GM23338 (cell line): ENCODE measurements at regions not wholly inside any gene's neighbourhood (a gene's known extent, or its start where the extent isn't known, plus 50 kb on each side); places are given as distances from the start of the nearest gene placed in this dataset.
A peak's percentile ranks its signal among the peaks of the same experiment; 100 is the strongest.

Experiments
- ATAC-seq: fragments of 200-7000 bp; cut with Tn5 transposase; 3 replicates; pipeline ENCODE4 v1.9.1; 2020
- DNase-seq: peaks from one replicate; pipeline ENCODE4 v3.0.0-alpha.2; 2015; ENCODE audit warnings: low spot score
- H2AFZ ChIP-seq: fragments of 200-600 bp; sonication (generic); 2 replicates; pipeline ENCODE4 v1.8.0; 2016; ENCODE audit warnings: antibody characterized with exemption, mild to moderate bottlenecking, moderate library complexity
- H3F3A ChIP-seq: fragments of 200-600 bp; sonication (generic); replicated peaks from 2 replicates; pipeline ENCODE4 v1.8.0; 2017; ENCODE audit warnings: antibody characterized with exemption, mixed run types, low read depth
- H3K27ac ChIP-seq: fragments of 200-600 bp; sonication (generic); 2 replicates; pipeline ENCODE4 v1.6.1; 2016; ENCODE audit warnings: low read depth
- H3K27me3 ChIP-seq: fragments of 200-600 bp; sonication (generic); 2 replicates; pipeline ENCODE4 v1.8.0; 2016; ENCODE audit warnings: mild to moderate bottlenecking, mixed run types, moderate library complexity; ENCODE audit not compliant: insufficient read depth
- H3K36me3 ChIP-seq: fragments of 200-600 bp; sonication (generic); 2 replicates; pipeline ENCODE4 v1.8.0; 2016; ENCODE audit warnings: mild to moderate bottlenecking; ENCODE audit not compliant: insufficient read depth
- H3K4me1 ChIP-seq: fragments of 200-600 bp; sonication (generic); 2 replicates; pipeline ENCODE4 v1.8.0; 2016; ENCODE audit warnings: mild to moderate bottlenecking, moderate library complexity; ENCODE audit not compliant: insufficient read depth
- H3K4me2 ChIP-seq: fragments of 200-600 bp; sonication (generic); 2 replicates; pipeline ENCODE4 v1.7.1; 2017; ENCODE audit warnings: mixed run types
- H3K4me3 ChIP-seq: fragments of 200-600 bp; sonication (generic); 2 replicates; pipeline ENCODE4 v1.6.1; 2016; ENCODE audit warnings: mixed run types
- H3K79me2 ChIP-seq: fragments of 200-600 bp; sonication (generic); replicated peaks from 2 replicates; pipeline ENCODE4 v1.8.0; 2017; ENCODE audit warnings: mild to moderate bottlenecking; ENCODE audit not compliant: insufficient read depth
- H3K9me2 ChIP-seq: fragments of 200-600 bp; sonication (generic); 2 replicates; pipeline ENCODE4 v1.8.0; 2017; ENCODE audit not compliant: insufficient read depth
- H4K20me1 ChIP-seq: fragments of 200-600 bp; sonication (generic); replicated peaks from 2 replicates; pipeline ENCODE4 v1.8.0; 2017; ENCODE audit warnings: mild to moderate bottlenecking; ENCODE audit not compliant: insufficient read depth
- H3K27ac Mint-ChIP-seq: 2 replicates; pipeline ENCODE4 v1.8.0; 2020; ENCODE audit warnings: inconsistent platforms, mild to moderate bottlenecking, moderate library complexity, mixed read lengths
- H3K27me3 Mint-ChIP-seq: 3 replicates; pipeline ENCODE4 v1.8.0; 2022; ENCODE audit warnings: low read depth, mild to moderate bottlenecking, moderate library complexity, mixed read lengths, inconsistent platforms; ENCODE audit not compliant: insufficient read depth, poor library complexity
- H3K36me3 Mint-ChIP-seq: 3 replicates; pipeline ENCODE4 v1.8.0; 2021; ENCODE audit warnings: low read depth, mild to moderate bottlenecking, inconsistent platforms, moderate library complexity, mixed read lengths
- H3K4me1 Mint-ChIP-seq: 3 replicates; pipeline ENCODE4 v1.8.0; 2020; ENCODE audit warnings: mild to moderate bottlenecking, inconsistent platforms, mixed read lengths
- H3K4me3 Mint-ChIP-seq: 3 replicates; pipeline ENCODE4 v1.8.0; 2021; ENCODE audit warnings: moderate library complexity, mild to moderate bottlenecking, inconsistent platforms, mixed read lengths
- H3K9me3 Mint-ChIP-seq: 3 replicates; pipeline ENCODE4 v1.8.0; 2020; ENCODE audit warnings: moderate library complexity, mild to moderate bottlenecking, inconsistent platforms, mixed read lengths
- CREB1 ChIP-seq: fragments of 250-450 bp; sonication (Bioruptor Pico); IDR thresholded peaks from 2 replicates; pipeline ENCODE4 v1.5.0; 2020; ENCODE audit warnings: low read depth, mild to moderate bottlenecking, moderate library complexity
- CTCF ChIP-seq, 2 experiments: fragments of 200-600 bp in 1 of 2; sonication (generic) in 1 of 2; conservative IDR thresholded peaks; 2 replicates each; pipeline versions ENCODE4 v1.5.1 to v1.6.1; 2016 to 2017; ENCODE audit warnings: antibody characterized with exemption in 2 of 2, low read depth in 2 of 2, mild to moderate bottlenecking in 2 of 2, moderate library complexity in 1 of 2
- EZH2phosphoT487 ChIP-seq: fragments of 200-600 bp; sonication (generic); IDR thresholded peaks from one replicate; pipeline ENCODE4 v1.8.1; 2018; ENCODE audit warnings: antibody characterized with exemption; ENCODE audit not compliant: unreplicated experiment
- JUNB ChIP-seq: IDR thresholded peaks from one replicate; pipeline ENCODE4 v1.6.1; 2016; ENCODE audit warnings: antibody characterized with exemption; ENCODE audit not compliant: unreplicated experiment
- ZNF462 ChIP-seq: fragments of 250-450 bp; sonication (Bioruptor Pico); IDR thresholded peaks from 2 replicates; pipeline ENCODE4 v1.5.0; 2020; ENCODE audit warnings: mild to moderate bottlenecking, moderate library complexity

GRCh38 chr2:8628179-8628865 is 53.5 kb upstream of the ID2 start (continued):
- TF ChIP-seq CTCF (conservative IDR thresholded peaks at IDR 0.05; ENCODE audit: low read depth in 2 of 2) (peak in 1 of 2 experiments; percentile 34; a peak in 1 of 4 replicates), EZH2phosphoT487 (no peak)

- Histone ChIP-seq H3K4me2 (no peak overlapping the region), H3K36me3 (no peaks in the 10 kb centered on the region), H2AFZ (no peak overlapping the region), H3K27ac (no peak overlapping the region), H3K79me2 (no peaks in the 10 kb centered on the region), H3K9me2 (no peaks in the 10 kb centered on the region), H3K4me3 (no peak overlapping the region), H3F3A (no peaks in the 10 kb centered on the region), H3K27me3 (no peaks in the 10 kb centered on the region), H3K4me1 (no peaks in the 10 kb centered on the region), H4K20me1 (no peaks in the 10 kb centered on the region)
- ATAC-seq = peak; percentile 14; the same call in 2 of the 3 replicates
- peaks cover 2% of the 10 kb centered on the region; the same call in 1 of the 3 replicates for H3K4me1 Mint-ChIP-seq
- H3K36me3 Mint-ChIP-seq = no peaks in the 10 kb centered on the region; the same call in 2 of the 3 replicates
- H3K4me3 Mint-ChIP-seq = no peak overlapping the region
- H3K9me3 Mint-ChIP-seq = no peaks in the 10 kb centered on the region
- peaks cover 2% of the 10 kb centered on the region for H3K27me3 Mint-ChIP-seq
- no peak for DNase-seq
- H3K27ac Mint-ChIP-seq = no peak overlapping the region
- TF ChIP-seq CREB1 (CRISPR knock-in tag) = no peak
- no peak for TF ChIP-seq JUNB
- no peak for TF ChIP-seq CTCF (conservative IDR thresholded peaks at IDR 0.05; ENCODE audit: low read depth in 2 of 2)
- TF ChIP-seq ZNF462 (CRISPR knock-in tag) = no peak
- TF ChIP-seq EZH2phosphoT487 = no peak
Observed at GRCh38 chr2:8628866-8629209, 53.0 kb upstream of the ID2 start.
